ENCODE measurements at regions not wholly inside any gene's neighbourhood (a gene's known extent, or its start where the extent isn't known, plus 50 kb on each side); places are given as distances from the start of the nearest gene placed in this dataset.

DNA sequence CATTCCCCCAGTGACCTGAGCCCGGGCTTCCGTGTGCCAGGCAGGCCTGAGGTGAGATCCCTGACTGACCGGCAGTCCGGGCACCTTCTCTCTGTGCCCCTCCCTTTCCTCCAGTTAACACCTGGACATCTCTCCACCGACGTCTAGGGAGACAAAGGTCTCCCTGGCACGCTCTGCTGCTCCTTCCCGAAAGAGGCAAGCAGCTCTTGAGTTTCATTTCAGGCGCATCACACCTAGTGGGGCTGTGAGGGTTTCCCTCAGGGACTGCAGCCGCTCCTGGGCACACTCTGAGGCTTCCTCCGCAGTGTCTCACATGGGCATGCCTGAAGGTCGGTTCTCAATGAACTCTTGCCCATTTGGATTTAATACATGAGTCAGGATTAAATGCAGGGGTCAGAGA is 322.7 kb downstream of the CTTN start:
- TF ChIP-seq, protein P1, sequence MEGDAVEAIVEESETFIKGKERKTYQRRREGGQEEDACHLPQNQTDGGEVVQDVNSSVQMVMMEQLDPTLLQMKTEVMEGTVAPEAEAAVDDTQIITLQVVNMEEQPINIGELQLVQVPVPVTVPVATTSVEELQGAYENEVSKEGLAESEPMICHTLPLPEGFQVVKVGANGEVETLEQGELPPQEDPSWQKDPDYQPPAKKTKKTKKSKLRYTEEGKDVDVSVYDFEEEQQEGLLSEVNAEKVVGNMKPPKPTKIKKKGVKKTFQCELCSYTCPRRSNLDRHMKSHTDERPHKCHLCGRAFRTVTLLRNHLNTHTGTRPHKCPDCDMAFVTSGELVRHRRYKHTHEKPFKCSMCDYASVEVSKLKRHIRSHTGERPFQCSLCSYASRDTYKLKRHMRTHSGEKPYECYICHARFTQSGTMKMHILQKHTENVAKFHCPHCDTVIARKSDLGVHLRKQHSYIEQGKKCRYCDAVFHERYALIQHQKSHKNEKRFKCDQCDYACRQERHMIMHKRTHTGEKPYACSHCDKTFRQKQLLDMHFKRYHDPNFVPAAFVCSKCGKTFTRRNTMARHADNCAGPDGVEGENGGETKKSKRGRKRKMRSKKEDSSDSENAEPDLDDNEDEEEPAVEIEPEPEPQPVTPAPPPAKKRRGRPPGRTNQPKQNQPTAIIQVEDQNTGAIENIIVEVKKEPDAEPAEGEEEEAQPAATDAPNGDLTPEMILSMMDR (IDR thresholded peaks at IDR 0.05): no peak
- H3K9me3 ChIP-seq: no peaks in the 10 kb centered on the region
- no peaks in the 10 kb centered on the region for H3K4me1 ChIP-seq
- no peak overlapping the region for H3K4me3 ChIP-seq
- H3K27ac ChIP-seq: no peak overlapping the region
- no peaks in the 10 kb centered on the region for H3K27me3 ChIP-seq
- H3K36me3 ChIP-seq: no peaks in the 10 kb centered on the region
- no peak for DNase-seq (ENCODE audit: low spot score)

DNA sequence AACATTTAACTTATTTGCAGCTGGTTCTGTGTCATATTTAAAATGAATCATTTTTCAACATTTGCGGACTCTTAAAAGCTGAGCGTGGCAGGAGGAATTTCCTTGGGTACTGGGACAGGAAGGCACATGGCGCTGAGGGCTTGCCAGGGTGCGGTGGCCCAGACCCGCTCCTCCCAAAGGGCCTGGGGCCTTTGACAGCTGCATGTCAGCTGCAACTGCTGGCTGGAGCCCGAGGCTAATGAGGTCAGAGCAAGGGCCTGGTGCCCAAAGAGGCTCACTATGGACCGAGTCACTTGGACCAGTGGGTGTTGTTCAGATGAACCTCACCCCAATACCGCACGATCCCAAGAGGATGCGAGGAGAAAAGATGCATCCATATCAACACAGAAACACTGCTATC is 326.9 kb downstream of the CTTN start:
- H3K36me3 ChIP-seq: no peaks in the 10 kb centered on the region
- TF ChIP-seq, protein P1 (IDR thresholded peaks at IDR 0.05): no peak
- DNase-seq (ENCODE audit: low spot score): no peak
- H3K27ac ChIP-seq: no peak overlapping the region
- H3K9me3 ChIP-seq: no peaks in the 10 kb centered on the region
- no peak overlapping the region for H3K4me3 ChIP-seq
- no peaks in the 10 kb centered on the region for H3K27me3 ChIP-seq
- no peaks in the 10 kb centered on the region for H3K4me1 ChIP-seq

DNA sequence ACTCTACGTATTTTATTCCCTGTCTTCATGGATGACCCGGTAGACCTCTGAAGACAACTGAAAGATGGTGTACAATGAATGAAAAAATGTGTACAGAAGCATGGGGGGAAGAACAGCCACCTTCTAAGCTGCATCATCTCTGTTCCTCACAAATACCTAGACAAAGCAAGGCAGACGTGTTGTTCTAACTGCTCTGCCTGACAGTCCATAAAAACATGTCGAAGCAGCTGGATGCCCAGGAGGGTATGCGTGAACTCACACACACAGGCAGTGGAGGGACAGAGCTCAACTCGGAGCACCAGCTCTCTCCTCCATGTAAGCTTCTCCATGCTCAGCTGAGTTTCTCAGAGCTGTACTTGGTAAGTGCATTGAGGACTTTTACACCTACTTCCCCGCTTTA is 327.4 kb downstream of the CTTN start:
- DNase-seq (ENCODE audit: low spot score): no peak
- H3K4me1 ChIP-seq: no peaks in the 10 kb centered on the region
- no peaks in the 10 kb centered on the region for H3K9me3 ChIP-seq
- H3K4me3 ChIP-seq: no peak overlapping the region
- H3K27me3 ChIP-seq: no peaks in the 10 kb centered on the region
- TF ChIP-seq, protein P1 (IDR thresholded peaks at IDR 0.05): no peak
- no peak overlapping the region for H3K27ac ChIP-seq
- no peaks in the 10 kb centered on the region for H3K36me3 ChIP-seq

DNA sequence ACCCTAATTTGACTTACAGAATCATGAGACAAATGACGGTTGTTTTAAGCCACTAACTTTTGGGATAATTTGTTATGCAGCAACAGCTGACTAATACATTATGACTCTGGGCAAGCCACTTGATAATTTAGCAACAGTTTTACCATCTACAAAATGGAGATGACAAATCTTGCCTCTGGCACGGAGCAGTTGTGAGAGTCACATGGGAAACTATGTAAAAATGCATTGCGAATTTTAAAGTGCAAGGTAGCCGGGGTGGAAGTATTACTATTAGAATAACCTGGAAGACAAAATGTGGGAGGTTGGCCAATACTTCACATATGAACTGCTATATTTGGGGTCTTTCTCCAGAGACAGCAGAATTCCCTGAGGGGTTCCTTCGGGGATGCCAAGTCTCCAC is 328.7 kb downstream of the CTTN start:
- TF ChIP-seq, protein P1 (IDR thresholded peaks at IDR 0.05): no peak
- Histone ChIP-seq H3K27me3 (no peaks in the 10 kb centered on the region), H3K4me1 (no peaks in the 10 kb centered on the region), H3K27ac (no peak overlapping the region), H3K36me3 (no peaks in the 10 kb centered on the region), H3K9me3 (no peaks in the 10 kb centered on the region), H3K4me3 (no peak overlapping the region)
- no peak for DNase-seq (ENCODE audit: low spot score)

DNA sequence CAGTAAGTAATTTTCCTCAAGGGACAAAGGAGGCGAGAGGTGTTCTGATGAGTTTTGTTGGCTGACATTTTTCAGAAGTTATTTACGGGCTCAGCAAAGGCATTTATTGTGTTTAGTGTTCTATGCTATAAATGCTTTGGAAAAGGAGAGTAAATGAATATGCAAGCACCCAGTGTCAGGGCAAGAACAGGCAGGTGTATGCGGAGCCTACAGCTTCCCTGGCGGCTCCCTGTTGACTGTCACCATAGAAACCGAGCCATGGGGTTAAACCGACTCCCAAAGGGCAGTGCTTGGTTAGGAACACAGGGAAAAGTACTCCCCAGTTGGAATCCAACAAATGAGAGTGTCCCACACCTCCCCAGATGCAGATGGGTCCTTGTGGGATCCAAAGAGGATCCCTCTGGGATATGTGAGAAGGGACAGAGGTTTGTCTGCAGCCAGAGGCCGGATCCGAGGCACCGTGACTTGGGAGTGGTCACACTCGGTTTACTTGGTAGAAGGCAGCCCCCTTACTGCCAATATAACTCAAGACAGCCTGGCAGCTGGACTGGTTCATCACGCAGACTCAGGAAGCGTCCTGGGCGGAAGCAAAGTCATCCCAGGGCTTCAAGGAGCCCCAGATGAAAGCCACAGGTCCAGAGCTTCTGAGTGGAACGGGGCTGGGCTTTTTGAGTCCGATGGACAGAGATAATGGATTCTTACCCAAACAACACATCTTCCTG is 329.7 kb downstream of the CTTN start:
- H3K36me3 ChIP-seq: no peaks in the 10 kb centered on the region
- no peaks in the 10 kb centered on the region for H3K4me1 ChIP-seq
- no peaks in the 10 kb centered on the region for H3K9me3 ChIP-seq
- no peak for DNase-seq (ENCODE audit: low spot score)
- no peak overlapping the region for H3K4me3 ChIP-seq
- H3K27me3 ChIP-seq: no peaks in the 10 kb centered on the region
- no peak overlapping the region for H3K27ac ChIP-seq
- TF ChIP-seq, protein P1 (IDR thresholded peaks at IDR 0.05): no peak

DNA sequence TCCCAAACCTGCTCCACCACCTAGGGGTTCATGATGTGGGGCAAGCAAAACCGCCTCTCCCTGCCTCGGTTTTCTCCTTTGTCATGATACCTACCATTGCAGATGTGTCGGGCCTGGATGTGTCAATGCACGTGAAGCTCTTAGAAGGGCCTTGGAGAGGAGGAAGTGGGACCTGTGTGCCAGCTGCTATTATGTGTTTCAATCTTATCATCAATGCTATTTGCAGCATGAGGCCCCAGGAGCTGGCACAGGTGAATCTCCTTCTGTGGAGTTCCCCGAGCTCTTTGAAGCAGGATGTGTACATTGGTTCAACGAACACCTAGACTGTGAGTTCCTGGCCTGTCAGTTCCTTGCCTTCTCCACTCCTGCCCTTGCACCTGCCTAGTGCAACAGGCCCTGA is 331.6 kb downstream of the CTTN start:
- TF ChIP-seq, protein P1 (IDR thresholded peaks at IDR 0.05): no peak
- H3K27ac ChIP-seq: no peak overlapping the region
- no peaks in the 10 kb centered on the region for H3K36me3 ChIP-seq
- no peak for DNase-seq (ENCODE audit: low spot score)
- H3K9me3 ChIP-seq: no peaks in the 10 kb centered on the region
- no peaks in the 10 kb centered on the region for H3K4me1 ChIP-seq
- no peak overlapping the region for H3K4me3 ChIP-seq
- H3K27me3 ChIP-seq: no peaks in the 10 kb centered on the region

Measured in right atrium auricular region (tissue), 2 donors.